H9 (cell line): ENCODE measurements at regions not wholly inside any gene's neighbourhood (a gene's known extent, or its start where the extent isn't known, plus 50 kb on each side); places are given as distances from the start of the nearest gene placed in this dataset.

Source experiments
- DNase-seq: peaks from one replicate; pipeline ENCODE4 v3.0.0-alpha.2; 2017
- H2AFZ ChIP-seq: one replicate; pipeline ENCODE4 v1.6.1; 2013; ENCODE audit warnings: mild to moderate bottlenecking, low read length, control low read depth, moderate library complexity
- H2AK5ac ChIP-seq: 2 replicates; pipeline ENCODE4 v1.6.1; 2013; ENCODE audit warnings: low read length, control low read depth, mixed read lengths; ENCODE audit not compliant: insufficient read length
- H2BK120ac ChIP-seq: one replicate; pipeline ENCODE4 v1.6.1; 2013; ENCODE audit warnings: low read depth, mild to moderate bottlenecking, low read length, control low read depth, inconsistent platforms; ENCODE audit not compliant: poor library complexity, severe bottlenecking
- H2BK12ac ChIP-seq: 2 replicates; pipeline ENCODE4 v1.6.1; 2013; ENCODE audit warnings: low read length, control low read depth, mixed read lengths, low read depth; ENCODE audit not compliant: insufficient read length
- H2BK15ac ChIP-seq: 2 replicates; pipeline ENCODE4 v1.6.1; 2013; ENCODE audit warnings: low read depth, low read length, control low read depth
- H2BK20ac ChIP-seq: one replicate; pipeline ENCODE4 v1.6.1; 2013; ENCODE audit warnings: low read depth, mild to moderate bottlenecking, low read length, control low read depth, inconsistent platforms; ENCODE audit not compliant: poor library complexity, severe bottlenecking
- H2BK5ac ChIP-seq: 2 replicates; pipeline ENCODE4 v1.6.1; 2013; ENCODE audit warnings: low read length, control low read depth, mixed read lengths; ENCODE audit not compliant: insufficient read length
- H3K14ac ChIP-seq: 2 replicates; pipeline ENCODE4 v1.6.1; 2013; ENCODE audit warnings: low read length, control low read depth; ENCODE audit not compliant: insufficient read depth
- H3K18ac ChIP-seq: 2 replicates; pipeline ENCODE4 v1.6.1; 2013; ENCODE audit warnings: low read depth, mild to moderate bottlenecking, mixed read lengths, low read length, control low read depth; ENCODE audit not compliant: insufficient read length
- H3K23ac ChIP-seq: 2 replicates; pipeline ENCODE4 v1.6.1; 2013; ENCODE audit warnings: low read length, control low read depth, mixed read lengths, low read depth; ENCODE audit not compliant: insufficient read length
- H3K23me2 ChIP-seq: 2 replicates; pipeline ENCODE4 v1.6.1; 2013; ENCODE audit warnings: low read depth, mild to moderate bottlenecking, mixed read lengths, low read length, control low read depth; ENCODE audit not compliant: insufficient read length, poor library complexity, severe bottlenecking
- H3K27ac ChIP-seq: 2 replicates; pipeline ENCODE4 v1.5.1; 2013; ENCODE audit warnings: low read length, control low read depth, mixed read lengths, low read depth; ENCODE audit not compliant: insufficient read length
- H3K27me3 ChIP-seq: 2 replicates; pipeline ENCODE4 v1.6.1; 2013; ENCODE audit warnings: low read length, control low read depth, inconsistent platforms; ENCODE audit not compliant: insufficient read depth
- H3K4ac ChIP-seq: 2 replicates; pipeline ENCODE4 v1.6.1; 2013; ENCODE audit warnings: low read depth, mild to moderate bottlenecking, control low read depth, inconsistent platforms, low read length, moderate library complexity
- H3K4me1 ChIP-seq: 2 replicates; pipeline ENCODE4 v1.6.1; 2013; ENCODE audit warnings: low read length, control low read depth, inconsistent platforms; ENCODE audit not compliant: insufficient read depth
- H3K4me2 ChIP-seq: 2 replicates; pipeline ENCODE4 v1.6.1; 2013; ENCODE audit warnings: low read length, control low read depth, mixed read lengths; ENCODE audit not compliant: insufficient read length, insufficient read depth
- H3K56ac ChIP-seq: 2 replicates; pipeline ENCODE4 v1.6.1; 2013; ENCODE audit warnings: low read depth, mild to moderate bottlenecking, mixed read lengths, low read length, control low read depth; ENCODE audit not compliant: insufficient read length
- H3K79me1 ChIP-seq: 2 replicates; pipeline ENCODE4 v1.6.1; 2013; ENCODE audit warnings: low read depth, mild to moderate bottlenecking, moderate library complexity, low read length, control low read depth, inconsistent platforms; ENCODE audit not compliant: insufficient read depth, poor library complexity, severe bottlenecking
- H3K79me2 ChIP-seq: 2 replicates; pipeline ENCODE4 v1.6.1; 2013; ENCODE audit warnings: low read length, control low read depth, inconsistent platforms; ENCODE audit not compliant: insufficient read depth
- H3K9ac ChIP-seq: 2 replicates; pipeline ENCODE4 v1.6.1; 2013; ENCODE audit warnings: low read length, control low read depth, mixed read lengths; ENCODE audit not compliant: insufficient read length; ENCODE audit errors: extremely low read depth
- H3K9me3 ChIP-seq: one replicate; pipeline ENCODE4 v1.6.1; 2013; ENCODE audit warnings: low read depth, low read length, inconsistent platforms; ENCODE audit not compliant: control insufficient read depth
- H3T11ph ChIP-seq: one replicate; pipeline ENCODE4 v1.6.1; 2013; ENCODE audit warnings: mild to moderate bottlenecking, low read length, control low read depth, inconsistent platforms
- H4K20me1 ChIP-seq: one replicate; pipeline ENCODE4 v1.6.1; 2013; ENCODE audit not compliant: control insufficient read depth, insufficient read length, insufficient read depth
- H4K5ac ChIP-seq: 2 replicates; pipeline ENCODE4 v1.6.1; 2013; ENCODE audit warnings: low read depth, mild to moderate bottlenecking, mixed read lengths, low read length, control low read depth; ENCODE audit not compliant: insufficient read length
- H4K8ac ChIP-seq: replicated peaks from 2 replicates; pipeline ENCODE4 v1.6.1; 2013; ENCODE audit warnings: low read length, control low read depth, mixed read lengths, low read depth; ENCODE audit not compliant: insufficient read length
- H4K91ac ChIP-seq: 2 replicates; pipeline ENCODE4 v1.6.1; 2013; ENCODE audit warnings: low read depth, mild to moderate bottlenecking, moderate library complexity, mixed read lengths, low read length, control low read depth; ENCODE audit not compliant: insufficient read length
- H3K27ac Mint-ChIP-seq, 3 experiments: 2 replicates in 2 of 3; 3 replicates in 1 of 3; pipeline ENCODE4 v1.8.0; 2020 to 2021; ENCODE audit warnings: mixed read lengths in 3 of 3, mild to moderate bottlenecking in 1 of 3, moderate library complexity in 1 of 3
- H3K27me3 Mint-ChIP-seq: 2 replicates; pipeline ENCODE4 v1.8.0; 2021; ENCODE audit warnings: low read depth, mild to moderate bottlenecking, moderate library complexity, mixed read lengths
- H3K36me3 Mint-ChIP-seq, 3 experiments: 2 replicates in 2 of 3; 3 replicates in 1 of 3; pipeline ENCODE4 v1.8.0; 2020 to 2021; ENCODE audit warnings: low read depth in 3 of 3, mixed read lengths in 3 of 3; ENCODE audit not compliant: insufficient read depth in 1 of 3
- H3K4me1 Mint-ChIP-seq, 2 experiments: 2 replicates each; pipeline ENCODE4 v1.8.0; 2020; ENCODE audit warnings: mixed read lengths in 2 of 2
- H3K4me3 Mint-ChIP-seq, 2 experiments: 2 replicates in 1 of 2; 3 replicates in 1 of 2; pipeline ENCODE4 v1.8.0; 2020 to 2021; ENCODE audit warnings: mild to moderate bottlenecking in 2 of 2, mixed read lengths in 2 of 2, moderate library complexity in 1 of 2
- H3K9me3 Mint-ChIP-seq, 2 experiments: 2 replicates in 1 of 2; 3 replicates in 1 of 2; pipeline ENCODE4 v1.8.0; 2020; ENCODE audit warnings: mild to moderate bottlenecking in 2 of 2, mixed read lengths in 2 of 2, moderate library complexity in 1 of 2
- CTCF ChIP-seq: fragments of 200-600 bp; sonication (generic); conservative IDR thresholded peaks from 3 replicates; pipeline ENCODE4 v1.8.0; 2021; ENCODE audit warnings: antibody characterized with exemption, mild to moderate bottlenecking
- WGBS: extraction: QIAGEN DNeasy Blood & Tissue Kit; methylation state at CpG from one replicate; pipeline ENCODE4 v1.1.7; 2013; ENCODE audit warnings: missing lambda C conversion rate, low lambda C conversion rate, mixed read lengths; ENCODE audit not compliant: insufficient read length; ENCODE audit errors: extremely low coverage; 5-methylcytosine and 5-hydroxymethylcytosine counted together

DNA sequence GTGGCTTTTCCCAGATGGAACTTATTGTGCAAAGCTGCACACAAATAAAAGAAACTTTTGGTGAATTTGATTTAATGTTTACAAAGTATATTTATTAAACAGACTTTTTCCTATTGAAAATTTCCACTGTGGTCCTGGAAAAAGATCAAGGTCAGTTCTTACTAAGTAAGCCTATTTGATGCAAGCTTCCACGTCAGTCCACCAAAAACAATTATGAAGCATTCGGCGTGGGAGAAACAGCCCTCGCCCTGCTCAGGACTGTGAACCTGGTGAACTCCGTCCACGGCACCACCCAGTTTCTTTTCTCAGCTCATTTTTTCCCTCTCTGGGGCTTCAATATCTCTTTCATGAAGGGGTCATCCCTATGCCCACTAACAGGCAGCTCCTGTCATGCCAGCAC is 149.8 kb downstream of the EFNB2 start:
- no peak for DNase-seq
- Histone ChIP-seq H2BK120ac (no peak overlapping the region), H4K20me1 (no peaks in the 10 kb centered on the region), H3K18ac (no peak overlapping the region), H2BK20ac (no peak overlapping the region), H3K9ac (no peak overlapping the region), H4K8ac (no peak overlapping the region), H2AFZ (no peak overlapping the region), H2BK5ac (no peak overlapping the region), H3K79me1 (no peaks in the 10 kb centered on the region), H3K56ac (no peak overlapping the region), H3K79me2 (no peaks in the 10 kb centered on the region), H2BK12ac (no peak overlapping the region), H3T11ph (no peak overlapping the region), H3K14ac (no peak overlapping the region), H3K23me2 (no peaks in the 10 kb centered on the region), H2BK15ac (no peak overlapping the region), H2AK5ac (no peak overlapping the region), H3K27ac (no peak overlapping the region), H3K27me3 (no peaks in the 10 kb centered on the region), H3K9me3 (no peaks in the 10 kb centered on the region), H4K91ac (no peak overlapping the region), H3K4me1 (peaks cover 3% of the 10 kb centered on the region; the same call in 1 of the 2 replicates), H3K4ac (no peak overlapping the region), H3K23ac (no peak overlapping the region), H4K5ac (no peak overlapping the region), H3K4me2 (no peak overlapping the region)
- Mint-ChIP-seq H3K36me3 (peaks cover 0 to 8% (median 2%) of the 10 kb centered on the region in 3 experiments; a peak in 3 of 7 replicates), H3K4me3 (no peak overlapping the region), H3K27ac (no peak overlapping the region), H3K27me3 (no peaks in the 10 kb centered on the region), H3K9me3 (peaks cover 4 to 5% of the 10 kb centered on the region in 2 experiments; a peak in 2 of 5 replicates), H3K4me1 (peaks cover 21 to 26% of the 10 kb centered on the region in 2 experiments)
- no CpG with 5 or more reads among the region's 6 CpGs for WGBS
- TF ChIP-seq CTCF, result no peak
